ENCODE measurements at regions not wholly inside any gene's neighbourhood (a gene's known extent, or its start where the extent isn't known, plus 50 kb on each side); places are given as distances from the start of the nearest gene placed in this dataset.

GRCh38 chr4:10879411-10880110, 195.0 kb upstream of the CLNK start:
- Mint-ChIP-seq H3K4me3 (no peak overlapping the region), H3K27me3 (no peaks in the 10 kb centered on the region), H3K4me1 (no peaks in the 10 kb centered on the region), H3K36me3 (no peaks in the 10 kb centered on the region), H3K27ac (no peak overlapping the region), H3K9me3 (peaks cover 0 to 4% (median 0%) of the 10 kb centered on the region in 8 donors)
- Histone ChIP-seq H3K4me3 (ENCODE audit: low read length in 2 of 2) (no peak overlapping the region), H3K9me3 (ENCODE audit: control insufficient read depth in 1 of 2, low read length in 2 of 2) (no peaks in the 10 kb centered on the region), H3K27me3 (ENCODE audit: insufficient read depth, low read length) (no peaks in the 10 kb centered on the region), H3K4me1 (ENCODE audit: insufficient read depth, low read length) (no peaks in the 10 kb centered on the region), H3K27ac (ENCODE audit: low read depth, low read length) (no peak overlapping the region), H3K36me3 (ENCODE audit: insufficient read depth, low read length) (no peaks in the 10 kb centered on the region)
- intact Hi-C loops (cut with micrococcal nuclease), result no loop called here
- ChIA-PET CTCF (ENCODE audit: partially characterized antibody) (interaction anchor here (2.9 kb wide), 1 partner anchor 11 kb away, joined by 6 read pairs; no protein-coding TSS in a partner anchor), POLR2A (ENCODE audit: partially characterized antibody) (no interaction called here)
- no peak for DNase-seq

DNA sequence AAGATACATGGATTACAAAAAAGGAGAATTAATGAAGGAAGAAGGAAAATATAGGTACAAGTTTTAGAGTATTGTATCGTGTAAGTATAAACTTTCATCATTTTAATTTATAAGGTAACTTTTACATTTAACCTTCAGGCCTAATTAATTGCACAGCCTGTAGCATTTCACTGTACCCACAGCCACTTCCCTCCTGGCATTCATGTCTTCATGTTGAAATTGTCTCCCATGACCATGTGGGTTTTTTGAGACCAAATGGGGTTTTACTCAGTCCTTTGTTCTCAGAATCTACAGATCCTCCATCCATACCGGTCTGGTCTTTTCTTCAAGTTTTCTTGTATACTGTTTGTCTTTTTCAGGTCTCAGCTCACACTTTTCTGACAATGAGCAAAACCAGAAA, 194.3 kb upstream of the CLNK start:
- no peak for DNase-seq
- Histone ChIP-seq H3K4me3 (ENCODE audit: low read length in 2 of 2) (no peak overlapping the region), H3K27ac (ENCODE audit: low read depth, low read length) (no peak overlapping the region), H3K4me1 (ENCODE audit: insufficient read depth, low read length) (no peaks in the 10 kb centered on the region), H3K36me3 (ENCODE audit: insufficient read depth, low read length) (no peaks in the 10 kb centered on the region), H3K27me3 (ENCODE audit: insufficient read depth, low read length) (no peaks in the 10 kb centered on the region), H3K9me3 (ENCODE audit: control insufficient read depth in 1 of 2, low read length in 2 of 2) (no peaks in the 10 kb centered on the region)
- Mint-ChIP-seq H3K4me3 (peak overlapping the region in 1 of 8 donors; percentile 41), H3K4me1 (no peaks in the 10 kb centered on the region), H3K36me3 (no peaks in the 10 kb centered on the region), H3K27ac (no peak overlapping the region), H3K27me3 (no peaks in the 10 kb centered on the region), H3K9me3 (peaks cover 0 to 4% (median 0%) of the 10 kb centered on the region in 8 donors)
- intact Hi-C loops (cut with micrococcal nuclease), result no loop called here
- POLR2A ChIA-PET (ENCODE audit: partially characterized antibody), result no interaction called here
- CTCF ChIA-PET (ENCODE audit: partially characterized antibody), result interaction anchor here (2.9 kb wide), 1 partner anchor 12 kb away, joined by 6 read pairs; no protein-coding TSS in a partner anchor

DNA sequence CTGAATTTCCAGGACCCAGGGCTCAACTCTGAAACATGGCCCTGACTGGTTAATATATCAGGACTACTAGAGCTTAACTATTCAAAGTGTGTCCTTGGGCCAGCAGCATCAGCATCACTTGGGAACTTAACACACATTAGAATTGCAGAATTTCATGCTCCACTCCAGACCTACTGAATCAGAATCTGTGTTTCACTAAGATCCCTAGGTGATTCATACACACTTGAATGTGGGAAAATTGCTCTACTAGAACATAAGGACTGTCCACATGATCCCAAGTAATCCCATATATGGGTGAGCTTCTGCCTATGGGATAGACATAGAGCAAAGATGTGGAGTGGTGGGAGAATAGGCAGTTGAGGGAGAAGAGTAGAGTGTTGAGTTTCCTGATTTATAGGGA, 192.5 kb upstream of the CLNK start:
- POLR2A ChIA-PET (ENCODE audit: partially characterized antibody), result no interaction called here
- Histone ChIP-seq H3K36me3 (ENCODE audit: insufficient read depth, low read length) (no peaks in the 10 kb centered on the region), H3K27me3 (ENCODE audit: insufficient read depth, low read length) (no peaks in the 10 kb centered on the region), H3K4me1 (ENCODE audit: insufficient read depth, low read length) (no peaks in the 10 kb centered on the region), H3K9me3 (ENCODE audit: control insufficient read depth in 1 of 2, low read length in 2 of 2) (no peaks in the 10 kb centered on the region), H3K27ac (ENCODE audit: low read depth, low read length) (no peak overlapping the region), H3K4me3 (ENCODE audit: low read length in 2 of 2) (no peak overlapping the region)
- Mint-ChIP-seq H3K27ac (no peak overlapping the region), H3K4me1 (no peaks in the 10 kb centered on the region), H3K9me3 (peaks cover 0 to 4% (median 0%) of the 10 kb centered on the region in 8 donors), H3K4me3 (no peak overlapping the region), H3K36me3 (no peaks in the 10 kb centered on the region), H3K27me3 (no peaks in the 10 kb centered on the region)
- intact Hi-C loops (cut with micrococcal nuclease), result no loop called here
- no peak for DNase-seq
- CTCF ChIA-PET (ENCODE audit: partially characterized antibody), result no interaction called here

DNA sequence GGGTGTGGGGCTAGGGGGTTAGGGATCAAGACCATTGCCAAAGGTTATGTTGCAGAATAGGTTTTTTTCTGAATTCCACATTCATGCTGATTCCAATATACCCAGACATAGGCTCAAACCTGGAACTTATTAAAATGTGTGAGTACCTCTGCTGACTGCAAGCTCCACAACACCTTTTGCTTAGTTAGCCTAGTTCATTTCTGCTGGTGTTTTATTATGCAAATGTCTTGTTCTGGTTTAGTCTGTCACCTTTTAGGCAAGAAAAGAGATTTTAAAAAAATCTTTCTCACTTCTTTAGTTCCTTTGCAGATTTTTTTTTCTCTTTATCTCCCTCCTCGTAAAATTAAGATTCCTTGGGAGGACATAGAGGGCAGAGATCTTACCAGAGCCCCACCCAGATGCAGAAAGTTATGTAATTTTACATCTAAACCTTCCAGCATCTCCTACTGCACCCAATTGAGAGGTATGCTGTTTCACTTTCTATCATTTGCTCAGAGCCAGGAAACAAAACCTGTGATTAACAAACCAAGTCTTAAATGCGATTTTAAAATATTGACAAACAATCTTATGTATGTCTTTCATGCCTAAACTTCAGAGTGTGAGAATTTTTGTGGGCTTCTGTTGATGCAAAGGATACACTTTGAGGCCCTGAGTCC, 190.7 kb upstream of the CLNK start:
- ChIA-PET POLR2A (ENCODE audit: partially characterized antibody) (no interaction called here), CTCF (ENCODE audit: partially characterized antibody) (no interaction called here)
- intact Hi-C loops (cut with micrococcal nuclease), result no loop called here
- no peak overlapping the region for H3K4me3 ChIP-seq (ENCODE audit: low read length in 2 of 2)
- H3K27me3 ChIP-seq (ENCODE audit: insufficient read depth, low read length), result no peaks in the 10 kb centered on the region
- no peak overlapping the region for H3K27ac ChIP-seq (ENCODE audit: low read depth, low read length)
- H3K4me1 ChIP-seq (ENCODE audit: insufficient read depth, low read length), result no peaks in the 10 kb centered on the region
- Mint-ChIP-seq H3K36me3 (no peaks in the 10 kb centered on the region), H3K27ac (no peak overlapping the region), H3K4me3 (no peak overlapping the region), H3K4me1 (no peaks in the 10 kb centered on the region), H3K9me3 (peaks cover 0 to 6% (median 0%) of the 10 kb centered on the region in 8 donors), H3K27me3 (no peaks in the 10 kb centered on the region)
- DNase-seq, result no peak
- H3K36me3 ChIP-seq (ENCODE audit: insufficient read depth, low read length), result no peaks in the 10 kb centered on the region
- H3K9me3 ChIP-seq (ENCODE audit: control insufficient read depth in 1 of 2, low read length in 2 of 2), result no peaks in the 10 kb centered on the region

DNA sequence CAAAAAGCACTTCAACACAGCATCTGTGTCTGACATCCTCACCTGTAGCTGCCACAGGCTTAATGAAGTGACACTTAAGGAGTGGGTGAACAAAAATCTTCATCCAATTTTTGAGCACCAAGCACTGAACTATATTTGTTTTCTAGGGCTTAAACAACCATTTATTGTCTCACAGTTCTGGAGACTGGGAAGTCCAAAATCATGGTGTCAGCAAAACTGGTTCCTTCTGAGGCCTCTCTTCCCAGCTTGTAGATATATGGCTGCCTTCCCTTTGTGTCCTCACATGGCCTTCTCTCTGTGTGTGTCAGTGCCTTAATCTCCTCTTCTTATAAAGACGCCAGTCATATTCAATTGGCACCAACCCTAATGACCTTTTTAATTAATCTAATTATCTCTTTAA, 189.2 kb upstream of the CLNK start:
- ChIA-PET CTCF (ENCODE audit: partially characterized antibody) (no interaction called here), POLR2A (ENCODE audit: partially characterized antibody) (no interaction called here)
- intact Hi-C loops (cut with micrococcal nuclease), result no loop called here
- H3K27me3 Mint-ChIP-seq, result no peaks in the 10 kb centered on the region
- Histone ChIP-seq H3K9me3 (ENCODE audit: control insufficient read depth in 1 of 2, low read length in 2 of 2) (no peaks in the 10 kb centered on the region), H3K4me3 (ENCODE audit: low read length in 2 of 2) (no peak overlapping the region), H3K27me3 (ENCODE audit: insufficient read depth, low read length) (no peaks in the 10 kb centered on the region), H3K4me1 (ENCODE audit: insufficient read depth, low read length) (no peaks in the 10 kb centered on the region), H3K36me3 (ENCODE audit: insufficient read depth, low read length) (no peaks in the 10 kb centered on the region), H3K27ac (ENCODE audit: low read depth, low read length) (no peak overlapping the region)
- H3K36me3 Mint-ChIP-seq, result no peaks in the 10 kb centered on the region
- peaks cover 0 to 6% (median 0%) of the 10 kb centered on the region in 8 donors for H3K9me3 Mint-ChIP-seq
- no peak overlapping the region for H3K4me3 Mint-ChIP-seq
- H3K27ac Mint-ChIP-seq, result no peak overlapping the region
- no peak for DNase-seq
- H3K4me1 Mint-ChIP-seq, result no peaks in the 10 kb centered on the region

DNA sequence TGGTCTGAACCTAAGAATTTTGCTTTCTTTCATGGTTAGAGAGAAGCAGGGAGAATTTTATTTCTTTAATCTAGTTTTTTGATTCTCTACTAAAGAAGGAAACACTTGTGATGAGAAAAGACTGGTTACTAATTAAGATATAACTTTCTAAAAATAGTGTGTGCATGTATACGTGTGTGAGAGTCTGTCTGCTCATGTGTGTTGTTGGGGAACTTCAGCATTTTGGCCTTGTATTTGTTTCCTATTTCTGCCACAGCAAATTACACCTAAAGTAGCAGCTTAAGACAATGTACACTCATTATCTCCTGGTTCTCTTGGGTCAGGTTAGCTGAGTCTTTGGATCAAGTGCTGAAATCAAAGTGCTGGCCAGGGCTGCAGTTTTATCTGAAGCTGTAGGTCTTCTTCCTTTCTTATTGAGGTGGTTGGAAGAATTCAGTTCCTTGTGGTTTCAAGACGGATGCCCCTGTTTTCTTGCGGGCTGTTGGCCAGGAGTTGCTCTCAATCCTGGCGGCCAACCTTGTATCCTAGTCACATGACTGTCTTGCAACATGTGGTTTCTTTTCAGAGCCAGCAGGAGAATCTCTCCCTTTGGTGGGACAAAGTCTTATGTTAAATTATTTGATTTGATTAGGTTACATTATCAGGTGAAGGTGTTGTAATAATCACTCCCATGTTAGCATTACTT, 188.4 kb upstream of the CLNK start:
- POLR2A ChIA-PET (ENCODE audit: partially characterized antibody), result no interaction called here
- no peak overlapping the region for H3K27ac ChIP-seq (ENCODE audit: low read depth, low read length)

DNA sequence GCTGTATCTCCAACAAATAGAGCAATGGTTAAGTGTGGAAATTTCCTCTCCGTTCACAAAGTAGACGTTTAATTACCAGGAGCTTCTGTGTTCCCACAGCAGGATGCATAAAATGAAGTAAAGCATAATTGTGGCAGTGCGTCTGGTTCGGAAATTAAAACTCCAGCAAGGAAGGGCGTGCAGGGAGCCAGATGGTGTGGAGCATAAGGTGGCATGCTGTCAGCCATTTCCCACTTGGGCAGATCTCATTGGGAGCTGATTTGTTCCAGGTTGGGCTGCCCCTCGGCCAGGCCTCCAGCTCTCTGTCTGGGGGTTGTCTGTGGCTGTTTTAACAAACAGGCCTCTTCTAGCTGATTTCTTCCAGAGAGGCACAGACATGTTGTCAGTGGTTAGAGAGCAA, 182.1 kb upstream of the CLNK start:
- Histone ChIP-seq H3K9me3 (ENCODE audit: control insufficient read depth in 1 of 2, low read length in 2 of 2) (no peaks in the 10 kb centered on the region), H3K4me3 (ENCODE audit: low read length in 2 of 2) (no peak overlapping the region), H3K27me3 (ENCODE audit: insufficient read depth, low read length) (no peaks in the 10 kb centered on the region), H3K27ac (ENCODE audit: low read depth, low read length) (no peak overlapping the region), H3K4me1 (ENCODE audit: insufficient read depth, low read length) (no peaks in the 10 kb centered on the region), H3K36me3 (ENCODE audit: insufficient read depth, low read length) (no peaks in the 10 kb centered on the region)
- intact Hi-C loops (cut with micrococcal nuclease), result no loop called here
- no peak overlapping the region for H3K27ac Mint-ChIP-seq
- CTCF ChIA-PET (ENCODE audit: partially characterized antibody), result no interaction called here
- H3K4me3 Mint-ChIP-seq, result no peak overlapping the region
- POLR2A ChIA-PET (ENCODE audit: partially characterized antibody), result interaction anchor here (0.7 kb wide), 1 partner anchor 32 kb away, joined by 3 read pairs; no protein-coding TSS in a partner anchor
- no peaks in the 10 kb centered on the region for H3K4me1 Mint-ChIP-seq
- no peaks in the 10 kb centered on the region for H3K36me3 Mint-ChIP-seq
- H3K9me3 Mint-ChIP-seq, result peaks cover 0 to 8% (median 1%) of the 10 kb centered on the region in 8 donors
- DNase-seq, result no peak
- no peaks in the 10 kb centered on the region for H3K27me3 Mint-ChIP-seq

More for the DNA sequence above, 188.4 kb upstream of the CLNK start:
- Histone ChIP-seq H3K4me3 (ENCODE audit: low read length in 2 of 2) (no peak overlapping the region), H3K9me3 (ENCODE audit: control insufficient read depth in 1 of 2, low read length in 2 of 2) (no peaks in the 10 kb centered on the region), H3K4me1 (ENCODE audit: insufficient read depth, low read length) (no peaks in the 10 kb centered on the region), H3K27me3 (ENCODE audit: insufficient read depth, low read length) (no peaks in the 10 kb centered on the region), H3K36me3 (ENCODE audit: insufficient read depth, low read length) (no peaks in the 10 kb centered on the region)
- DNase-seq, result no peak
- Mint-ChIP-seq H3K27me3 (no peaks in the 10 kb centered on the region), H3K4me3 (no peak overlapping the region), H3K36me3 (no peaks in the 10 kb centered on the region), H3K27ac (no peak overlapping the region), H3K4me1 (no peaks in the 10 kb centered on the region), H3K9me3 (peaks cover 0 to 9% (median 0%) of the 10 kb centered on the region in 8 donors)
- intact Hi-C loops (cut with micrococcal nuclease), result no loop called here
- CTCF ChIA-PET (ENCODE audit: partially characterized antibody), result no interaction called here
